Gastrocnemius medialis (tissue), 4 donors: ENCODE measurements at regions not wholly inside any gene's neighbourhood (a gene's known extent, or its start where the extent isn't known, plus 50 kb on each side); places are given as distances from the start of the nearest gene placed in this dataset.

ENCODE experiments used
- ATAC-seq, 2 donors: fragments of 150-250 bp; one replicate each; pipeline ENCODE4 v1.9.1; 2016
- DNase-seq, 2 donors: peaks; one replicate each; pipeline ENCODE4 v3.0.0-alpha.2; 2019
- H3K27ac ChIP-seq, 4 donors: fragments of 200-600 bp; sonication (generic); 1 replicate in 1 of 4; 2 replicates in 3 of 4; pipeline ENCODE4 v1.5.1; 2016 to 2018; ENCODE audit warnings: mild to moderate bottlenecking in 2 of 4, moderate library complexity in 1 of 4
- H3K27me3 ChIP-seq, 3 donors: fragments of 200-600 bp; sonication (generic) in 2 of 3; 1 replicate in 1 of 3; 2 replicates in 2 of 3; pipeline versions ENCODE4 v1.5.1 to v1.6.0; 2016 to 2019; ENCODE audit warnings: mild to moderate bottlenecking in 1 of 3, moderate library complexity in 1 of 3
- H3K36me3 ChIP-seq, 2 donors: fragments of 200-600 bp; sonication (generic) in 1 of 2; one replicate each; pipeline ENCODE4 v1.5.1; 2017 to 2018
- H3K4me1 ChIP-seq, 2 donors: fragments of 200-600 bp; sonication (generic) in 1 of 2; one replicate each; pipeline ENCODE4 v1.5.1; 2016 to 2017; ENCODE audit warnings: mild to moderate bottlenecking in 2 of 2
- H3K4me3 ChIP-seq, 4 donors: fragments of 200-600 bp; sonication (generic) in 3 of 4; 1 replicate in 1 of 4; 2 replicates in 3 of 4; pipeline ENCODE4 v1.5.1; 2016 to 2019; ENCODE audit warnings: mild to moderate bottlenecking in 2 of 4
- H3K9me3 ChIP-seq, 3 donors: fragments of 200-600 bp; sonication (generic) in 2 of 3; 1 replicate in 1 of 3; 2 replicates in 2 of 3; pipeline ENCODE4 v1.5.1; 2016 to 2019
- POLR2A ChIP-seq, 2 donors: fragments of 450-650 bp; IDR thresholded peaks; one replicate each; pipeline ENCODE4 v1.6.1; 2017; ENCODE audit warnings: antibody characterized with exemption in 2 of 2, mild to moderate bottlenecking in 2 of 2, moderate library complexity in 2 of 2
- in situ Hi-C, 4 donors: fragments of 200-750 bp; cut with MboI; loops; one replicate each; pipeline versions ENCODE4 v1.15.0 to v1.8.0; 2017; ENCODE audit warnings: low sequenced_read_pairs in 4 of 4
- intact Hi-C: fragments of 100-400 bp; cut with DNase I; formaldehyde crosslinking; loops from one replicate; pipeline ENCODE4 v1.15.1; 2023; ENCODE audit warnings: low total_unique reads
- TF ChIP-seq, protein P1 (sequence below), 5 experiments: fragments of 450-650 bp in 3 of 5; fragments of 200-600 bp in 2 of 5; sonication (generic) in 2 of 5; IDR thresholded peaks in 4 of 5; conservative IDR thresholded peaks in 1 of 5; 1 replicate in 4 of 5; 2 replicates in 1 of 5; pipeline ENCODE4 v1.5.1; 2016 to 2019; ENCODE audit warnings: antibody characterized with exemption in 5 of 5, mild to moderate bottlenecking in 3 of 5, moderate library complexity in 3 of 5

DNA sequence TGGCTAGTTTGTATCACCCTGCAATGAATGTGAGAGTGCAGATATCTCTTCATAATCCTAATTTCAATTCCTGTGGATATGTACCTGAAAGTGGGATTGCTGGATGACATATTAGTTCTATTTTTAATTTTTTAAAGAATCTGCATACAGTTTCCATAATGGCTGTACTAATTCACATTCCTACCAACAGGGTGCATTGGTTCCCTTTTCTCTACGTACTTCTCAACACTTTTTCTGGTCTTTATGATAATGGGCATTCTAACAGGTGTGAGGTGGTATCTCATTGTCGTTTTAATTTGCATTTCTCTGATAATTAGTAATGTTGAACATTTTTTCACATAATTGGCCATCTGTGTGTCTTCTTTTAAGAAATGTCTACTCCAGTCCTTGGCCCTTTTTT lies 927.5 kb downstream of the DTWD2 start:
- in situ Hi-C loops: no loop called here
- no peaks in the 10 kb centered on the region for H3K27me3 ChIP-seq
- TF ChIP-seq, protein P1, sequence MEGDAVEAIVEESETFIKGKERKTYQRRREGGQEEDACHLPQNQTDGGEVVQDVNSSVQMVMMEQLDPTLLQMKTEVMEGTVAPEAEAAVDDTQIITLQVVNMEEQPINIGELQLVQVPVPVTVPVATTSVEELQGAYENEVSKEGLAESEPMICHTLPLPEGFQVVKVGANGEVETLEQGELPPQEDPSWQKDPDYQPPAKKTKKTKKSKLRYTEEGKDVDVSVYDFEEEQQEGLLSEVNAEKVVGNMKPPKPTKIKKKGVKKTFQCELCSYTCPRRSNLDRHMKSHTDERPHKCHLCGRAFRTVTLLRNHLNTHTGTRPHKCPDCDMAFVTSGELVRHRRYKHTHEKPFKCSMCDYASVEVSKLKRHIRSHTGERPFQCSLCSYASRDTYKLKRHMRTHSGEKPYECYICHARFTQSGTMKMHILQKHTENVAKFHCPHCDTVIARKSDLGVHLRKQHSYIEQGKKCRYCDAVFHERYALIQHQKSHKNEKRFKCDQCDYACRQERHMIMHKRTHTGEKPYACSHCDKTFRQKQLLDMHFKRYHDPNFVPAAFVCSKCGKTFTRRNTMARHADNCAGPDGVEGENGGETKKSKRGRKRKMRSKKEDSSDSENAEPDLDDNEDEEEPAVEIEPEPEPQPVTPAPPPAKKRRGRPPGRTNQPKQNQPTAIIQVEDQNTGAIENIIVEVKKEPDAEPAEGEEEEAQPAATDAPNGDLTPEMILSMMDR (IDR thresholded peaks at IDR 0.05 in 4 of 5, conservative IDR thresholded peaks at IDR 0.05 in 1 of 5): no peak
- TF ChIP-seq POLR2A (IDR thresholded peaks at IDR 0.05): no peak

DNA sequence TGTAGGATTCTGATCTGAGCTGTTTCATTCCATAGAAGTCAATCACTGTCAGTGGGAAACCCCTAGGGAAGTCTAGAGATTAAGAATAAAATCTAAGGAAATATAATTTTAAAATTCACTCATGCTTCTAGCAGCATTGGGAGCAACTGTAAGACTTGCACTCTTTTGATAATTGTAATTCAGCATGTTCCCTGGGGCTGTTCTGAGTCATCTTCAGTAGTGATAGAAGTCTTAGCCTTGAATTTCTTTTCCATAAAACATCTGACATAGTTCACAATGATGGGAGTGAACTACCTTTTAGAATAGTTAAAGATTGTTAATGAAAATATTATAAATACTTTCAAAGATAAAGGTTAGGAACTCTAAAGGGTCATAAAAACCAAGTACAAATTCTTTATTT lies 935.8 kb downstream of the DTWD2 start:
- DNase-seq (no peak), ATAC-seq (no peak)
- in situ Hi-C loops: no loop called here
- Histone ChIP-seq H3K9me3 (no peaks in the 10 kb centered on the region), H3K36me3 (no peaks in the 10 kb centered on the region), H3K27ac (no peak overlapping the region), H3K4me1 (no peaks in the 10 kb centered on the region), H3K4me3 (no peak overlapping the region), H3K27me3 (no peaks in the 10 kb centered on the region)
- TF ChIP-seq, protein P1 (IDR thresholded peaks at IDR 0.05 in 4 of 5, conservative IDR thresholded peaks at IDR 0.05 in 1 of 5): no peak
- no peak for TF ChIP-seq POLR2A (IDR thresholded peaks at IDR 0.05)
- intact Hi-C loops: no loop called here

More for the DNA sequence above, 927.5 kb downstream of the DTWD2 start:
- Histone ChIP-seq H3K4me3 (no peak overlapping the region), H3K27ac (no peak overlapping the region), H3K4me1 (no peaks in the 10 kb centered on the region), H3K36me3 (no peaks in the 10 kb centered on the region), H3K9me3 (no peaks in the 10 kb centered on the region)
- ATAC-seq (no peak), DNase-seq (no peak)
- intact Hi-C loops: no loop called here

DNA sequence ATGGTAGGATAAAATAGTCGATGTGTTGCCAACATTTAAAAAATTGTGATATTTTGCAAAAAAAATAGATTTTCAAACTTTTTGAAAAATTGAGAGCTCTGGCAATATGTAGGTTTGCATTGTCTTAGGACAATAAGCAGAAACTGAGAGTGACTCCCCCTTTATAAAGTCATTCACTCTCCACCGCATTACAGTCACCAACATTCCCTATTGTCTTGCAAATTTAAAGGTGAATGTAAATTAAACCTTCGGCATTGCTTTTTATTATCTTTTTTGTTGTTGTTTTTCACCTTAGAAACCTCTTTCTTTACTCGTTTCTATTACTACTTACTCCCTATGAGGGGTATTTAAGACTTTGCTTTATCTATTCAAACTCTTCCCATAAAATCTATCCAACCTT lies 944.2 kb downstream of the DTWD2 start:
- no peaks in the 10 kb centered on the region for H3K27me3 ChIP-seq
- in situ Hi-C loops: no loop called here
- no peak for DNase-seq
- no peaks in the 10 kb centered on the region for H3K9me3 ChIP-seq
- no peaks in the 10 kb centered on the region for H3K4me1 ChIP-seq
- no peak for TF ChIP-seq POLR2A (IDR thresholded peaks at IDR 0.05)
- TF ChIP-seq, protein P1 (IDR thresholded peaks at IDR 0.05 in 4 of 5, conservative IDR thresholded peaks at IDR 0.05 in 1 of 5): no peak
- H3K36me3 ChIP-seq: no peaks in the 10 kb centered on the region
- no peak for ATAC-seq
- H3K27ac ChIP-seq: no peak overlapping the region
- no peak overlapping the region for H3K4me3 ChIP-seq
- intact Hi-C loops: no loop called here

DNA sequence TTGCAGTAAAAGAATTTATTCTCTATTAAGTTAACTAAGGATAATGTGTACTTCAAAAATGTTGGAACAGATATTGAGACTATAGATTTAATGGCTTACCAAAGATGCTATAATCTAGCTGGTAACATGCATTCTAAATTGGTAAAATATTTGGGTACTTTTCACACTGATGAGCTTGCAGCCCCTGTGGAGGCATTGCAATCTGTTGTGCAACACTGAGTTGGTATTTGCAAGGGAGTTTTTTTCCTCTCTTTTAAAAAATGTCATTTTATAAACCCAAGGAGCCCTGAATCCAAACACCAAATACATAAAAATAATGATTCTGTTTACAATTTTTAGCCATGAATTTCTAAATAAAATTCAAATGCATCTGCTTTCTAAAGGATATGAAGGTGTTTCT lies 944.8 kb downstream of the DTWD2 start:
- TF ChIP-seq, protein P1 (IDR thresholded peaks at IDR 0.05 in 4 of 5, conservative IDR thresholded peaks at IDR 0.05 in 1 of 5): no peak
- no peak for TF ChIP-seq POLR2A (IDR thresholded peaks at IDR 0.05)
- no peak for ATAC-seq
- intact Hi-C loops (no loop called here), in situ Hi-C loops (no loop called here)
- no peak for DNase-seq
- H3K36me3 ChIP-seq: no peaks in the 10 kb centered on the region
- no peaks in the 10 kb centered on the region for H3K27me3 ChIP-seq
- no peak overlapping the region for H3K4me3 ChIP-seq
- no peaks in the 10 kb centered on the region for H3K9me3 ChIP-seq
- no peaks in the 10 kb centered on the region for H3K4me1 ChIP-seq
- no peak overlapping the region for H3K27ac ChIP-seq

GRCh38 chr5:118042076-118042475 lies 946.3 kb downstream of the DTWD2 start:
- Histone ChIP-seq H3K27me3 (no peaks in the 10 kb centered on the region), H3K27ac (no peak overlapping the region), H3K4me3 (no peak overlapping the region), H3K4me1 (no peaks in the 10 kb centered on the region), H3K9me3 (no peaks in the 10 kb centered on the region), H3K36me3 (no peaks in the 10 kb centered on the region)
- in situ Hi-C loops: no loop called here
- no peak for TF ChIP-seq POLR2A (IDR thresholded peaks at IDR 0.05)
- TF ChIP-seq, protein P1 (IDR thresholded peaks at IDR 0.05 in 4 of 5, conservative IDR thresholded peaks at IDR 0.05 in 1 of 5): no peak
- intact Hi-C loops: no loop called here
- ATAC-seq (no peak), DNase-seq (no peak)
